ENCODE measurements at regions not wholly inside any gene's neighbourhood (a gene's known extent, or its start where the extent isn't known, plus 50 kb on each side); places are given as distances from the start of the nearest gene placed in this dataset.
"Not testable (repeated sequence)": the region's sequence is repeated elsewhere in the genome, so short reads cannot be mapped to it uniquely, and the experiment has no call there.

- TF ChIP-seq POLR2A, CTCF, POLR2AphosphoS5 (IDR thresholded peaks at IDR 0.05): not testable (repeated sequence)
Observed at GRCh38 chr21:9246010-9246409, 1275.4 kb upstream of the TPTE start.

All from gastroesophageal sphincter (tissue), 3 donors.